Osteoblast (primary cell): ENCODE measurements at regions not wholly inside any gene's neighbourhood (a gene's known extent, or its start where the extent isn't known, plus 50 kb on each side); places are given as distances from the start of the nearest gene placed in this dataset.
"Not testable (repeated sequence)": the region's sequence is repeated elsewhere in the genome, so short reads cannot be mapped to it uniquely, and the experiment has no call there.

Experiments used
- DNase-seq: peaks from one replicate; pipeline ENCODE4 v3.0.0; 2011; ENCODE audit warnings: low spot score, mixed read lengths; ENCODE audit not compliant: insufficient read length; ENCODE audit errors: missing footprints
- H2AFZ ChIP-seq: 2 replicates; pipeline ENCODE4 v1.6.0; 2011; ENCODE audit warnings: mild to moderate bottlenecking, low read length
- H3K27ac ChIP-seq: 2 replicates; pipeline ENCODE4 v1.5.1; 2011; ENCODE audit warnings: mild to moderate bottlenecking, low read depth, low read length, moderate library complexity
- H3K27me3 ChIP-seq: 2 replicates; pipeline ENCODE4 v1.6.0; 2012; ENCODE audit warnings: mild to moderate bottlenecking, control low read depth, inconsistent platforms, low read length, moderate library complexity; ENCODE audit not compliant: insufficient read depth
- H3K36me3 ChIP-seq: 2 replicates; pipeline ENCODE4 v1.5.1; 2011; ENCODE audit warnings: mild to moderate bottlenecking, low read length, control low read depth, moderate library complexity; ENCODE audit not compliant: insufficient read depth
- H3K4me1 ChIP-seq: 2 replicates; pipeline ENCODE4 v1.5.1; 2011; ENCODE audit warnings: mild to moderate bottlenecking, low read length, control low read depth, moderate library complexity; ENCODE audit not compliant: insufficient read depth
- H3K4me2 ChIP-seq: 2 replicates; pipeline ENCODE4 v1.6.0; 2011; ENCODE audit warnings: mild to moderate bottlenecking, low read length; ENCODE audit not compliant: insufficient read depth
- H3K4me3 ChIP-seq: fragments of 200-600 bp; sonication (generic); 3 replicates; pipeline ENCODE4 v1.5.1; 2012; ENCODE audit warnings: mild to moderate bottlenecking, low read length, inconsistent platforms; ENCODE audit not compliant: insufficient read depth
- H3K79me2 ChIP-seq: 2 replicates; pipeline ENCODE4 v1.6.0; 2012; ENCODE audit warnings: mild to moderate bottlenecking, low read length, control low read depth, inconsistent platforms; ENCODE audit not compliant: insufficient read depth
- H3K9me3 ChIP-seq: 2 replicates; pipeline ENCODE4 v1.5.1; 2011; ENCODE audit warnings: low read depth, low read length, control low read depth
- H4K20me1 ChIP-seq: 2 replicates; pipeline ENCODE4 v1.6.0; 2012; ENCODE audit warnings: mild to moderate bottlenecking, low read length, control low read depth; ENCODE audit not compliant: insufficient read depth
- TF ChIP-seq, protein P1 (sequence below): IDR thresholded peaks from 2 replicates; pipeline ENCODE4 v1.5.1; 2011; ENCODE audit warnings: mild to moderate bottlenecking, low read depth, low read length, moderate library complexity; ENCODE audit errors: extremely low read depth

DNA sequence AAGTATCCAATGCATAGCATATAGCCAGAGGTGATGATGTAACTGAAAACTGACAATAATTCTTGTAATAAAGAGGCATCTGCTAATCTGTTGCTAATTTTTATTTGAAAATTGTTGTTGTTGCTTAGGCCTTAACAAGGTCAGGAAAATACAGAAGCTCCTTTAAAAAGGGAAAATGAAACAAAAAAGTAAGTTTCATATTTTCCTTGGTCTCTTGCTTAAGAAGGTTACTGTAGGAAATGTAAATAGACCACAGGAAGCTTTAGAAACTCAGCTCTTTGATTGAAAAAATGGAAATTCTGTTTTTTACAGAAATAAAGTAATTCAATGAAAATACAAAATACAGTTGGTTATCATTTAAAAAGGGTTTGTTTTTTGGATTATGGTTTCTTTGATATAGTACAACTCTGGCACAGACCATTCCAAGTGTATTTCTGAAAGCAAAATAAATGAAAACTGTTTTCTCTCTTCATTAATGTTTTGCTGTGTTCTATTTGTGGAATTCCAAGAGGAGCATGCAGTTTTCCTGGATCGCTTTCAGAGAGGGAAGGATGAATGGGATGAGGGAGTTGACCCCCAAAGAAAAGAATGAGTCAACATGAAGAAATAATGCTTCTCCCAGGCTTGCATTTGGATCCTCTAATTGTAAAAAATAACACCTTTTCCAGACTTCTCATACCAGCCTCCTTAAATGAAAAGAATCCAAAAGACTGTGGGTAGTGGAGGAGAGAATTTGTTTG, 398.0 kb upstream of the FAR2 start:
- Histone ChIP-seq H3K4me1 (no peaks in the 10 kb centered on the region), H3K36me3 (no peaks in the 10 kb centered on the region), H2AFZ (no peak overlapping the region), H3K79me2 (no peaks in the 10 kb centered on the region), H3K9me3 (no peaks in the 10 kb centered on the region), H4K20me1 (no peaks in the 10 kb centered on the region), H3K27ac (no peak overlapping the region), H3K4me2 (no peak overlapping the region), H3K27me3 (no peaks in the 10 kb centered on the region), H3K4me3 (no peak overlapping the region)
- DNase-seq: peak; percentile 66
- TF ChIP-seq, protein P1, sequence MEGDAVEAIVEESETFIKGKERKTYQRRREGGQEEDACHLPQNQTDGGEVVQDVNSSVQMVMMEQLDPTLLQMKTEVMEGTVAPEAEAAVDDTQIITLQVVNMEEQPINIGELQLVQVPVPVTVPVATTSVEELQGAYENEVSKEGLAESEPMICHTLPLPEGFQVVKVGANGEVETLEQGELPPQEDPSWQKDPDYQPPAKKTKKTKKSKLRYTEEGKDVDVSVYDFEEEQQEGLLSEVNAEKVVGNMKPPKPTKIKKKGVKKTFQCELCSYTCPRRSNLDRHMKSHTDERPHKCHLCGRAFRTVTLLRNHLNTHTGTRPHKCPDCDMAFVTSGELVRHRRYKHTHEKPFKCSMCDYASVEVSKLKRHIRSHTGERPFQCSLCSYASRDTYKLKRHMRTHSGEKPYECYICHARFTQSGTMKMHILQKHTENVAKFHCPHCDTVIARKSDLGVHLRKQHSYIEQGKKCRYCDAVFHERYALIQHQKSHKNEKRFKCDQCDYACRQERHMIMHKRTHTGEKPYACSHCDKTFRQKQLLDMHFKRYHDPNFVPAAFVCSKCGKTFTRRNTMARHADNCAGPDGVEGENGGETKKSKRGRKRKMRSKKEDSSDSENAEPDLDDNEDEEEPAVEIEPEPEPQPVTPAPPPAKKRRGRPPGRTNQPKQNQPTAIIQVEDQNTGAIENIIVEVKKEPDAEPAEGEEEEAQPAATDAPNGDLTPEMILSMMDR: no peak

DNA sequence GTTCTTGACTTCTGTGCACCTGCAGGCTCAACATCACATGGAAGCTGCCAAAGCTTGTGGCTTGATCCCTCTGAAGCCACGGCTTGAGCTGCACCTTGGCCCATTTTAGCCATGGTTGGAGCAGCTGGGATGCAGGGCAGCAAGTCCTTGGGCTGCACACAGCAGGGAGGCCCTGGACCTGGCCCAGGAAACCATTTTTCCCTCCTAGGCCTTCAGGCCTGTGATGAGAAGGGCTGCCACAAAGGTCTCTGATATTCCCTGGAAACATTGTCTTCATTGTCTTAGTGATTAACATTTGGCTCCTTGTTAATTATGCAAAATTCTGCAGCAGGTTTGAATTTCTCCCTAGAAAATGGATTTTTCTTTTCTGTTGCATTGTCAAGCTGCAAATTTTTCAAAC, 394.1 kb upstream of the FAR2 start:
- Histone ChIP-seq H4K20me1 (no peaks in the 10 kb centered on the region), H3K27me3 (no peaks in the 10 kb centered on the region), H2AFZ (no peak overlapping the region), H3K27ac (no peak overlapping the region), H3K9me3 (no peaks in the 10 kb centered on the region), H3K79me2 (no peaks in the 10 kb centered on the region), H3K4me1 (no peaks in the 10 kb centered on the region), H3K4me3 (no peak overlapping the region), H3K36me3 (no peaks in the 10 kb centered on the region), H3K4me2 (no peak overlapping the region)
- DNase-seq: no peak
- TF ChIP-seq, protein P1: no peak

- H2AFZ ChIP-seq: no peak overlapping the region
- H3K4me3 ChIP-seq: no peak overlapping the region
- no peaks in the 10 kb centered on the region for H3K36me3 ChIP-seq
- no peak for DNase-seq
- no peaks in the 10 kb centered on the region for H4K20me1 ChIP-seq
- H3K27ac ChIP-seq: no peak overlapping the region
- H3K9me3 ChIP-seq: no peaks in the 10 kb centered on the region
- H3K27me3 ChIP-seq: no peaks in the 10 kb centered on the region
- TF ChIP-seq, protein P1: no peak
- H3K4me2 ChIP-seq: no peak overlapping the region
- no peaks in the 10 kb centered on the region for H3K4me1 ChIP-seq
- no peaks in the 10 kb centered on the region for H3K79me2 ChIP-seq
Observed at GRCh38 chr12:28759333-28759732, 389.7 kb upstream of the FAR2 start.

- H3K27ac ChIP-seq, H3K79me2 ChIP-seq, H3K9me3 ChIP-seq, H3K27me3 ChIP-seq, H3K4me3 ChIP-seq, H2AFZ ChIP-seq, DNase-seq, H3K4me2 ChIP-seq, H3K36me3 ChIP-seq, H4K20me1 ChIP-seq, H3K4me1 ChIP-seq: not testable (repeated sequence)
Observed at GRCh38 chr12:28760040-28760903, 388.8 kb upstream of the FAR2 start.

DNA sequence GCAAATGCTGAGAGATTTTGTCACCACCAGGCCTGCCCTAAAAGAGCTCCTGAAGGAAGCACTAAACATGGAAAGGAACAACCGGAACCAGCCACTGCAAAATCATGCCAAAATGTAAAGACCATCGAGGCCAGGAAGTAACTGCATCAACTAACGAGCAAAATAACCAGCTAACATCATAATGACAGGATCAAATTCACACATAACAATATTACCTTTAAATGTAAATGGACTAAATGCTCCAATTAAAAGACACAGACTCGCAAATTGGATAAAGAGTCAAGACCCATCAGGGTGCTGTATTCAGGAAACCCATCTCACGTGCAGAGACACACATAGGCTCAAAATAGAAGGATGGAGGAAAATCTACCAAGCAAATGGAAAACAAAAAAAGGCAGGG, 387.2 kb upstream of the FAR2 start:
- H2AFZ ChIP-seq, H3K27me3 ChIP-seq, H3K79me2 ChIP-seq, H3K36me3 ChIP-seq, H3K4me2 ChIP-seq, H3K4me1 ChIP-seq, H3K4me3 ChIP-seq, H3K27ac ChIP-seq, H3K9me3 ChIP-seq, H4K20me1 ChIP-seq, DNase-seq: not testable (repeated sequence)
